ENCODE measurements at regions not wholly inside any gene's neighbourhood (a gene's known extent, or its start where the extent isn't known, plus 50 kb on each side); places are given as distances from the start of the nearest gene placed in this dataset.
"Not testable (repeated sequence)": the region's sequence is repeated elsewhere in the genome, so short reads cannot be mapped to it uniquely, and the experiment has no call there.

- H3K27me3 ChIP-seq; H3K9me3 ChIP-seq; H3K27ac ChIP-seq; H3K36me3 ChIP-seq; intact Hi-C loops (cut with DNase I); H3K4me3 ChIP-seq; H3K4me1 ChIP-seq; DNase-seq: not testable (repeated sequence)
- 69 to 86% methylated on average over 3 to 14 of the region's 26 CpGs for WGBS, 2 donors
These were observed 278.8 kb downstream of the FAM47B start for GRCh38 chrX:35221391-35221790.

- Histone ChIP-seq H3K27ac (no peak overlapping the region), H3K4me1 (no peaks in the 10 kb centered on the region), H3K4me3 (no peak overlapping the region), H3K9me3 (no peaks in the 10 kb centered on the region), H3K27me3 (no peaks in the 10 kb centered on the region), H3K36me3 (no peaks in the 10 kb centered on the region)
- no peak for DNase-seq
- intact Hi-C loops (cut with DNase I), result no loop called here
- TF ChIP-seq POLR2A (IDR thresholded peaks at IDR 0.05) (no peak), CTCF (IDR thresholded peaks at IDR 0.05) (no peak)
- WGBS, 2 donors, result no CpG with 5 or more reads among the region's 3 CpGs
These were observed 301.6 kb downstream of the FAM47B start for GRCh38 chrX:35244088-35244741.

GRCh38 chrX:35244796-35245508 is 302.4 kb downstream of the FAM47B start:
- no peak overlapping the region for H3K27ac ChIP-seq
- H3K36me3 ChIP-seq, result no peaks in the 10 kb centered on the region
- TF ChIP-seq CTCF (IDR thresholded peaks at IDR 0.05) (no peak), POLR2A (IDR thresholded peaks at IDR 0.05) (no peak)
- no peaks in the 10 kb centered on the region for H3K9me3 ChIP-seq
- H3K27me3 ChIP-seq, result no peaks in the 10 kb centered on the region
- intact Hi-C loops (cut with DNase I), result no loop called here
- no peak overlapping the region for H3K4me3 ChIP-seq
- no peak for DNase-seq
- H3K4me1 ChIP-seq, result no peaks in the 10 kb centered on the region
- 80% methylated on average over 4 of the region's 11 CpGs; no CpG with 5 or more reads in 1 of the 2 donors for WGBS, 2 donors

GRCh38 chrX:35251226-35251625 is 308.6 kb downstream of the FAM47B start:
- TF ChIP-seq POLR2A (IDR thresholded peaks at IDR 0.05) (no peak), CTCF (IDR thresholded peaks at IDR 0.05) (no peak)
- Histone ChIP-seq H3K9me3 (no peaks in the 10 kb centered on the region), H3K36me3 (no peaks in the 10 kb centered on the region), H3K27me3 (no peaks in the 10 kb centered on the region), H3K4me3 (no peak overlapping the region), H3K27ac (no peak overlapping the region), H3K4me1 (no peaks in the 10 kb centered on the region)
- no CpG with 5 or more reads among the region's 1 CpG for WGBS, 2 donors
- intact Hi-C loops (cut with DNase I), result no loop called here
- DNase-seq, result no peak

- Histone ChIP-seq H3K36me3 (no peaks in the 10 kb centered on the region), H3K27me3 (no peaks in the 10 kb centered on the region), H3K9me3 (no peaks in the 10 kb centered on the region), H3K27ac (no peak overlapping the region), H3K4me3 (no peak overlapping the region), H3K4me1 (no peaks in the 10 kb centered on the region)
- no peak for DNase-seq
- TF ChIP-seq CTCF (IDR thresholded peaks at IDR 0.05), result no peak
- TF ChIP-seq POLR2A (IDR thresholded peaks at IDR 0.05), result no peak
- intact Hi-C loops (cut with DNase I), result no loop called here
- WGBS, 2 donors, result 79 to 86% methylated on average over 6 of the region's 6 CpGs
These were observed 333.5 kb downstream of the FAM47B start for GRCh38 chrX:35276115-35276514.
